GM12801 (cell line): ENCODE measurements at regions not wholly inside any gene's neighbourhood (a gene's known extent, or its start where the extent isn't known, plus 50 kb on each side); places are given as distances from the start of the nearest gene placed in this dataset.

Source experiments
- CTCF ChIP-seq: IDR thresholded peaks from one replicate; pipeline ENCODE4 v1.5.1; 2011; ENCODE audit warnings: control low read depth; ENCODE audit not compliant: insufficient read length; ENCODE audit errors: extremely low read depth

GRCh38 chr3:6260551-6261191 is 600.2 kb upstream of the GRM7 start:
- no peak for TF ChIP-seq CTCF

GRCh38 chr3:6262010-6262409 is 598.9 kb upstream of the GRM7 start:
- no peak for TF ChIP-seq CTCF

- no peak for TF ChIP-seq CTCF
Measured at GRCh38 chr3:6264036-6264435, 596.9 kb upstream of the GRM7 start.

- TF ChIP-seq CTCF = no peak
Measured at GRCh38 chr3:6264906-6265305, 596.0 kb upstream of the GRM7 start.

- no peak for TF ChIP-seq CTCF
Measured at GRCh38 chr3:6266135-6266534, 594.8 kb upstream of the GRM7 start.

- no peak for TF ChIP-seq CTCF
Measured at GRCh38 chr3:6273878-6274277, 587.0 kb upstream of the GRM7 start.

GRCh38 chr3:6281662-6282061 is 579.3 kb upstream of the GRM7 start:
- TF ChIP-seq CTCF = no peak
